ENCODE measurements at regions not wholly inside any gene's neighbourhood (a gene's known extent, or its start where the extent isn't known, plus 50 kb on each side); places are given as distances from the start of the nearest gene placed in this dataset.

- DNase-seq (ENCODE audit: low read depth in 2 of 2), result no peak
These were observed 233.0 kb upstream of the MAF start for GRCh38 chr16:79833559-79833958.

- no peak for DNase-seq (ENCODE audit: low read depth in 2 of 2)
These were observed 226.4 kb upstream of the MAF start for GRCh38 chr16:79826732-79827475.

- DNase-seq (ENCODE audit: low read depth in 2 of 2), result no peak
These were observed 224.5 kb upstream of the MAF start for GRCh38 chr16:79825002-79825401.

- DNase-seq (ENCODE audit: low read depth in 2 of 2), result no peak
These were observed 223.1 kb upstream of the MAF start for GRCh38 chr16:79823639-79824038.

- no peak for DNase-seq (ENCODE audit: low read depth in 2 of 2)
These were observed 221.4 kb upstream of the MAF start for GRCh38 chr16:79821911-79822310.

- DNase-seq (ENCODE audit: low read depth in 2 of 2), result no peak
These were observed 215.6 kb upstream of the MAF start for GRCh38 chr16:79816081-79816497.

GRCh38 chr16:79815049-79815448, 214.5 kb upstream of the MAF start:
- no peak for DNase-seq (ENCODE audit: low read depth in 2 of 2)

GRCh38 chr16:79814124-79814523, 213.6 kb upstream of the MAF start:
- DNase-seq (ENCODE audit: low read depth in 2 of 2), result no peak

GRCh38 chr16:79811541-79811940, 211.0 kb upstream of the MAF start:
- no peak for DNase-seq (ENCODE audit: low read depth in 2 of 2)

GRCh38 chr16:79810449-79811189, 210.1 kb upstream of the MAF start:
- DNase-seq (ENCODE audit: low read depth in 2 of 2), result no peak

- DNase-seq (ENCODE audit: low read depth in 2 of 2), result no peak
These were observed 208.8 kb upstream of the MAF start for GRCh38 chr16:79809376-79809775.

GRCh38 chr16:79808731-79809130, 208.2 kb upstream of the MAF start:
- no peak for DNase-seq (ENCODE audit: low read depth in 2 of 2)

GRCh38 chr16:79806757-79807156, 206.2 kb upstream of the MAF start:
- DNase-seq (ENCODE audit: low read depth in 2 of 2), result no peak

GRCh38 chr16:79805621-79806020, 205.1 kb upstream of the MAF start:
- no peak for DNase-seq (ENCODE audit: low read depth in 2 of 2)

- DNase-seq (ENCODE audit: low read depth in 2 of 2), result no peak
These were observed 201.1 kb upstream of the MAF start for GRCh38 chr16:79801646-79802045.

- DNase-seq (ENCODE audit: low read depth in 2 of 2), result no peak
These were observed 199.6 kb upstream of the MAF start for GRCh38 chr16:79800016-79800608.

- DNase-seq (ENCODE audit: low read depth in 2 of 2), result no peak
These were observed 198.0 kb upstream of the MAF start for GRCh38 chr16:79798416-79799053.

- DNase-seq (ENCODE audit: low read depth in 2 of 2), result no peak
These were observed 196.9 kb upstream of the MAF start for GRCh38 chr16:79797486-79797885.

- DNase-seq (ENCODE audit: low read depth in 2 of 2), result no peak
These were observed 195.0 kb upstream of the MAF start for GRCh38 chr16:79795556-79795955.

GRCh38 chr16:79794941-79795340, 194.4 kb upstream of the MAF start:
- DNase-seq (ENCODE audit: low read depth in 2 of 2), result no peak

GRCh38 chr16:79792664-79793351, 192.3 kb upstream of the MAF start:
- no peak for DNase-seq (ENCODE audit: low read depth in 2 of 2)

- no peak for DNase-seq (ENCODE audit: low read depth in 2 of 2)
These were observed 191.5 kb upstream of the MAF start for GRCh38 chr16:79792076-79792475.
